GM12875 (cell line): ENCODE measurements at regions not wholly inside any gene's neighbourhood (a gene's known extent, or its start where the extent isn't known, plus 50 kb on each side); places are given as distances from the start of the nearest gene placed in this dataset.

ENCODE experiments used
- H3K4me3 ChIP-seq: one replicate; pipeline ENCODE4 v1.5.1; 2011; ENCODE audit warnings: low read depth, low read length, control low read depth
- CTCF ChIP-seq: IDR thresholded peaks from 2 replicates; pipeline ENCODE4 v1.5.1; 2011; ENCODE audit warnings: low read depth, mild to moderate bottlenecking, control low read depth, inconsistent platforms, low read length, moderate library complexity, borderline replicate concordance; ENCODE audit not compliant: insufficient read depth

- no peak for TF ChIP-seq CTCF
- no peak overlapping the region for H3K4me3 ChIP-seq
These were observed 219.9 kb upstream of the NLRP1 start for GRCh38 chr17:5804251-5804650.

- TF ChIP-seq CTCF, result no peak
- H3K4me3 ChIP-seq, result no peak overlapping the region
These were observed 224.7 kb upstream of the NLRP1 start for GRCh38 chr17:5809056-5809455.

- H3K4me3 ChIP-seq, result no peak overlapping the region
- no peak for TF ChIP-seq CTCF
These were observed 225.4 kb upstream of the NLRP1 start for GRCh38 chr17:5809580-5810188.

GRCh38 chr17:5812590-5812989, 228.3 kb upstream of the NLRP1 start:
- H3K4me3 ChIP-seq, result no peak overlapping the region
- TF ChIP-seq CTCF, result no peak

- TF ChIP-seq CTCF, result no peak
These were observed 229.0 kb upstream of the NLRP1 start for GRCh38 chr17:5813357-5813756.

GRCh38 chr17:5815396-5815795, 231.1 kb upstream of the NLRP1 start:
- H3K4me3 ChIP-seq, result no peak overlapping the region
- no peak for TF ChIP-seq CTCF

More at GRCh38 chr17:5813357-5813756, 229.0 kb upstream of the NLRP1 start:
- no peak overlapping the region for H3K4me3 ChIP-seq

- TF ChIP-seq CTCF, result no peak
- no peak overlapping the region for H3K4me3 ChIP-seq
These were observed 232.3 kb upstream of the NLRP1 start for GRCh38 chr17:5816491-5817070.
